Hematopoietic multipotent progenitor cell treated with erythropoietin and hydrocortisone succinate and interleukin-3 and kit ligand, for 6 days (in vitro differentiated cells): ENCODE measurements at regions not wholly inside any gene's neighbourhood (a gene's known extent, or its start where the extent isn't known, plus 50 kb on each side); places are given as distances from the start of the nearest gene placed in this dataset.
A peak's percentile ranks its signal among the peaks of the same experiment; 100 is the strongest.
"Not testable (repeated sequence)": the region's sequence is repeated elsewhere in the genome, so short reads cannot be mapped to it uniquely, and the experiment has no call there.

Experiments used
- DNase-seq: peaks from one replicate; pipeline ENCODE4 v3.0.0-alpha.2; 2015

- DNase-seq, result no peak
Observed at GRCh38 chr5:96529559-96529958, 96.5 kb upstream of the PCSK1 start.

DNA sequence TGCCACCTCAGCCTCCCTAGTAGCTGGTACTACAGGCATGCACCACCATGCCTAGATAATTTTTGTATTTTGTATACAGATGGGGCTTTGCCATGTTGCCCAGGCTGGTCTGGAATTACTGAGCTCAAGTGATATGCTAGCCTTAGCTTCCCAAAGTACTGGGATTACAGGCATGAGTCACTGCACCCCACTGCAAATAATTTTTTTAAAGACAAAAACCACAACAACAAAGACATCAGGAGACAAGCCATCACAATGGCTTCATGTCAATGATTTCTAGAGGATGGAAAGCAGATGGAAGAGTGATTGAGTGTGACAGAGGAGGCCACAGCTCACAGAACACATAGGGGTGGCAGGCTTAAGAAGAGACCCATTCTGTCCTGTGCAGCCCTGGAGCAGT is 97.9 kb upstream of the PCSK1 start:
- no peak for DNase-seq

DNA sequence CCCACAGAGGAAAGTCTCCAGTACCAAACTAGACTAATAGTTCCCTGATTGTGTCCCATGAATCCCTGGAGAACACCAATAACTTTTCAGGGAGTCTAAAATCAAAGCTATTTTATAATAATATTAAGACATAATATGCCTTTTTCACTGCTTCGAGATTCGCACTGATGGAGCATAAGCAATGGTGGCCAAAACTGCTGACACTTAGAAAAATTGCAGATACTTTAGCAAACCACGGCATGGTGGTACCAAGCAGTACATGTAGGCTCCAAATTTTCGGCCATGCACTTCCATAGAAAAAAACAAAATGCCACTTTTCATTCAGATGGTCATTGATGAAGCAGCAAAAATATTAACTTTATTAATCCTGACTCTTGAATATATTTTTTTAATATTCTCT is 100.3 kb upstream of the PCSK1 start:
- no peak for DNase-seq

DNA sequence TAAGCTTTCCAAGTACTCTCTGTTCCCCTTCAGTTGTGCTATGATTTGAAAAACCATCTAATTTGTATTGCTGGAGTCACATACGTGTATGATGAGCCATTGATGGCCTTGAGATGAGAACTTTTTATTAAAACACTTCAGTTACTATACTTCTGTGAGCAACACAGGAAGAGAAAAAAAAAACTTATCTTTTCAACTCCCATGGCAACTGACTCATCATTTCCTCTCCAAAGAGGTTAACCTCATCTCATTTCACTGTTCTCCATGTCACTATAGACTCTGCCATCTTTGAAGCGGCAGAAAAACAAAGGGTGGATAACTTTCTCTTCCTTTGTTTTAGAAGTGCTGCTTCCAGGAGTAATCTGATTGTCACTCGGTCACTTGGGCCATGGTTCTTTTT is 104.3 kb upstream of the PCSK1 start:
- DNase-seq, result peak; percentile 62

DNA sequence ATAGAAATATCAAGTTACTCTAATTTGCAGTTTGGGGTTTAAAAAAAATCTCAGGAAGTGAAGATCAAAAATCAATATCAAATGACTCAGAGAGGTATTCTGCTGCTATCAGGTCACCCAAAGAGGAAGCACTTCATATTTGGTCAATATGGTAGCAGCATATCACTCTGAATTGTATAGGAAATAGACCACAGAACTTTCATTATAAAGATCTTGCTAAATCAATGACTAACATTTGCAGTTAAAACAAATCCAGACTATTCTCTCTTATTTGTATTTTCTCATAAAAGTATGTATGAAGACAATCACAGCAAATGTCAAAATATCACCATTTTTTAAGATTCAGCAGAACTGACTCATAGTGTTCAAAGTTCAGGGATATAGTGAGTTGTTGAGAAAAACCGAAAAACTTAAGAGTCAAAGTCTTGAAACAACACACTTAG is 105.8 kb upstream of the PCSK1 start:
- no peak for DNase-seq

GRCh38 chr5:96546120-96546519 is 113.1 kb upstream of the PCSK1 start:
- DNase-seq, result no peak

DNA sequence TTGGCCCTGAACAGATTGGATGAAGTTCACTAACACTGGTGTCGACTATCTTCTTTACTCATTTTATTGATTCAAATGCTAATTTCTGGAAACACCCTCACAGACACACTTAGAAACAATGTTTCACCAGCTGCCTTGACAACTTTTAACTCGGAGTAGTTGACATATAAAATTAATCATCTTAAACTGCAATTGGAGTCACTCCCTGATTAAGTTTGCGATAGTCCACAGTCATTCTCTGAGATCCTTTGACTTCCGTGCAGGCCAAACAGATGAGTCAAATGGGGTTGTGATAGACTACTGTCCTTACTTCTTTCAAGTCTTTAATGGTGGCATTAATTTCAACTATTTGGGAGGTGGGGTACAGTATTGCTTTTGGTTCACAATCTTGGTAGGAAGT is 114.4 kb upstream of the PCSK1 start:
- DNase-seq, result no peak

DNA sequence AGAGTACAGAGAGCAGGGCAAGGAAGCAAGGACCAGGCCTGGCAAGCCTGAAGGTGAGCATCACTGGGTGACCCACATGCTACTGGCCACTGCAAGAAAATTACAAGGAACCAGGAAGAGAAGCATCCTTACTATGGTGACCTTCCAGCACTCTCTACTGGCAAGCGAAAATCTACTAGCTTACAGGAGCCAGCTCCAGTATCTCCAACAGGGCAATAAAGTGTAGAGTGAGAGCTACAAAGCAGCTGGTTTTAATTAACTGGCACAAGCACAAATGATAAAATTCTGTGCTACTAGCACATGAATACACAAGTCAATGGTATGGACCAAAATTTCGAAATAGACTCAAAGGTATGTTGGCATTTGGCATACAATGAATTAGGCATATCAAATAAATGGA is 113.3 kb upstream of the CAST start:
- DNase-seq, result no peak

GRCh38 chr5:96560857-96561256 is 101.3 kb upstream of the CAST start:
- DNase-seq, result not testable (repeated sequence)

- no peak for DNase-seq
Observed at GRCh38 chr5:96562614-96563013, 99.6 kb upstream of the CAST start.

DNA sequence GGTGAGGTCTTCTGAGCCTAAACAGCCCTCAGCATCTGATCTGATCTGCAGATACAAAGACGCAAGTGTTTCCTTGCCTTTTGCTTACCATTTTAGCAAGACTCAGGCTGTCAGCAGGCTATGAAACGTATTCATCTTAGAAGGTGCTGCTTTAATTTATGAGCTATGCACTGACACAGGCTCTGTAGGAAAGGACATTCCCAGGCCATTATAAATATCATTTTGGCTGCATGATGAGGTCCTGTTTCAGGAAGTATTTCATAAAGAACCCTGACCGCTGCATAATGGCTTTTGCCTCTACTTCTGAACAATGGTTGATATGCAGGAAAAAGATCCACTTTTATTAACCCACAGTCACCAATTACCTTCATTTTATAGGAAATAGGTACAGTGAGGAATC is 98.4 kb upstream of the CAST start:
- no peak for DNase-seq

DNA sequence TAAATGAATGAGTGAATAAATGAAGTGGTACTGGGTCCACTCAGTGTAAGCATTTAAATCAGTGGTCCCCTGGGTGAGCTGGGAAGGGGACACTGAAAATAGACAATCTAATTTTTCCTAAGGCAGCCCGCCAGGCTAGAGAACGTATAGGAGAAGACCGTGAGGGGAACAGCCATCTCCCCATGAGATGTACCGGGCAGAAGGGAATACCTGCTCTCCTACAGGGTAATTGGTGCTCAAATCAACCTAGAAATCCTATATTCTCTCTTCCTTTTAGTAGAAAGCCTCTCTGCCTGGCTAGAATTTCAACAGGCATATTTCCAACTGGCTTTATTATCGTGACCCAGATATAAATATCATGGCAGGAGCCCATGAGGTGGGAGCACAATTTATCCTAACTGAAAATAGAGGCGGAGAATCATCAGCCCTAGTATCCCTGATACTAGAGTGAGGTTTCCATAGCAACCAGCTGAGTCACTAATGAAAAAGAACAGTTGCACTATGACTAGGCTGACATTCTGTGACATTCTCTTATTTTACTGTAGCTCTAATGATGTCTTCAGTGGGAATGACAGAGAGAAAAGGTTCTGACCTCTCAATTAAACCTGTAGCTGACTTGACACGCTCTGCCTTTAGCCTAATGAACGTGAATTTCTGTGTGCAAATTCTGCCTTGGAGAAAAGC is 96.5 kb upstream of the CAST start:
- peak; percentile 35 for DNase-seq

GRCh38 chr5:96566833-96567587 is 95.2 kb upstream of the CAST start:
- peak; percentile 28 for DNase-seq

DNA sequence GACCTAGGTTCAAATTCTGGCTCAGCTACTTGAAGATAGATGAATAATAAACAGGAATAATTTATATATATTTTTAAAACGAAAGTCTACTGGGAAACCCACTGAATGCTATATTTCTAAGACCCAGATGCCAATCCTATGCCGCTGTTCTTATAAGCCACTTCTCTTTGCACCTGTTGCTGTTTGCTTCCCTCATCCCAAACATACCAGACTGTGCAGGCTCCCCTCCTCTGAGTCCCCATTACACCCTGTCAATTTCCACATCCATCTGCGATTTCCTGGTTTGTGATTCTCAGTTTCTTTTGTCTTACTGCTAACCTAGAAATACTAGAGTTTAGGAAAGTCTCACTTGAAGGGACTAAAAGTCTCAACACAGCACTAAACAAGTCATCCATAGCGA is 92.8 kb upstream of the CAST start:
- no peak for DNase-seq

DNA sequence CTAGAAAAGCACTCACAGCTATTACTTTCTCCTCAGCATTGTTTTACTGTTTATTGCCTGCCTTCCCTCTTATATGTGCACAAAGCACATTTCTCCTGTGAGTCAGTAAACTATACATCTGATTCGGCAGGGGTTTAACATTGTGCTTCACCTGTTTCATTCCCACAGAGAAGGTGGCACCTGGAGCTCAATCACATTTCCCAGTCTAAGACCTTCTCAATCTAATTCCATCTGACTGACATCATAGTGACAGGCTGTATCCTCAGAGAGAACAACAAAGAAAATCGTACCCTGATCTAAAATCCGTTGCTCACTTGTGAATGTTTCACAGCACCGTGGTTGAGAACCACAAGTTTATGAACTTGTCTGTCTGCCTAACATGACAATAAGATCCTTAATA is 92.4 kb upstream of the CAST start:
- no peak for DNase-seq

DNA sequence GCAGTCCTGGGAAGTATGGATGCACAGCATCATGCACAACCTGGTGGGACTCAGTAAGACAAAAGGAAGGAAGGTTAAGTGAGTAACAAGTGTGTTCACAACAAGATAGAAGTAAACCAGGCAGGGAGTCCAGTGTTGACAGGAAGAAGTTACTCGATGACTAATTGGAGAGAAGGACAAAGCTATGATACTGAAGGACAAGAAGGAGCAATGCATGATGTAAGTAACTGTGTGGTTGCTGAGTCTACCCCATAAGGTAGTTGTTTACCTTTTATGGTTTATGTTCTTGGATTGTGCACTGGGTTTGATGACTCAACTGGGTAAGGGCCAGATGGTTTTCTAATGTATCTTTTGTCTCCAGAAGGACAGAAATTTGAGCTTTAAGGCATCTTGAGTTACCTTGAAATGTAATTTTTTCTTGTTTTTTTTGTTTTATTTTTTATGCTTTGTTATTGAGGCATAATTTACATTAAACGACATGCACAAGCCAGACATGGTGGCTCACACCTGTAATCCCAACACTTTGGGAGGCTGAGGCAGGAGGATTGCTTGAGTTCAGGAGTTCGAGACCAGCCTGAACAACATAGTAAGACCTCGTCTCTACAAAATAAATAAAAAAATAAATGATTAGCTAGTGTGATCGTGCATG is 89.2 kb upstream of the CAST start:
- DNase-seq, result no peak

DNA sequence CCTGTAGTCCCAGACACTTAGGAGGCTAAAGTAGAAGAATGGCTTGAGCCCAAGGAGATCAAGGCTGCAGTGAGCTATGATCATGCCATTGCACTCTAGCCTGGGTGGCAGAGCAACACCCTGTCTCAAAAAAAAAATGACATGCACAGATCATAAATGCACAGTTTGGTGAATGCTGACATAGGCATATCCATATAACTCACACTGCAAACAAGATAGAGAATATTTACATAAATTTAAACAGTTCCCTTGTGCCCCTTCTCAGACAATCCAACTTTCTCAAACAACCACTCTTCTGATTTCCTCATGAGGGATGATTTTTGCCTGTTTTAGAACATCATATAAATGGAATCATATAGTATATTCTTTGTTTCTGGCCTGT is 88.7 kb upstream of the CAST start:
- DNase-seq, result no peak

DNA sequence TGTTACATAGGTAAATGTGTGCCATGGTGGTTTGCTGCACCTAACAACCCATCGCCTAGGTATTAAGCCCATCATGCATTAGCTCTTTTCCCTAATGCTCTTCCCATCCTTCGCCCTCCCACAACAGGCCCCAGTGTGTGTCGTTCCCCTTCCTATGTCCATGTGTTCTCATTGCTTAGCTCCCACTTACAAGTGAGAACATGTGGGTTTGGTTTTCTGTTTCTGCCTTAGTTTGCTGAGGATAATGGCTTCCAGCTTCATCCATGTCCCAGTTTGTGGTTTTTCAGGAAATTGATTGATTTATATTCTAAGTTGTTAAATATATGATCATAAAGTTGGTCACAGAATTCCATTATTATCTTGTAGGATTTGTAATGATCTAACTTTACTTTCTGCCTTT is 85.3 kb upstream of the CAST start:
- no peak for DNase-seq

GRCh38 chr5:96577909-96578308 is 84.3 kb upstream of the CAST start:
- DNase-seq, result no peak

- DNase-seq, result no peak
Observed at GRCh38 chr5:96579711-96580110, 82.5 kb upstream of the CAST start.

DNA sequence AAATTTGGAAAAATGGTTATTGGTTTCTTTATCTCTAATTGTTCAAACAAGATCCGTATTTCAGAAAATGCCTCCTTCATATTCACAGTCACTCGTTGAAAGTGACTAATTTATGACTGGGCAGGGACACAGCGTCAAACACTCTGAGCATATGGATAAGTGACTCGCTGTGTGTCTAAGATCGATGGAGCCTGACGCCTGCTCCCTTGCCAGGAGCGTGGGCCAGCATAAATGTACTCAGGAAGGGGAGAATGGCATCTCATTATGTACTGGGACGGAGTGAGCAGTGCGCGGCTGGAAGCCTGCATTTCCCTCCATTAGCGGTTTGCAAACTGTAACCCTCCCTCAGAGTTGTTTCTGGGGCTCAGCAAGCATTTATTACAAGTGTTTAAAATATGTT is 79.8 kb upstream of the CAST start:
- no peak for DNase-seq

DNA sequence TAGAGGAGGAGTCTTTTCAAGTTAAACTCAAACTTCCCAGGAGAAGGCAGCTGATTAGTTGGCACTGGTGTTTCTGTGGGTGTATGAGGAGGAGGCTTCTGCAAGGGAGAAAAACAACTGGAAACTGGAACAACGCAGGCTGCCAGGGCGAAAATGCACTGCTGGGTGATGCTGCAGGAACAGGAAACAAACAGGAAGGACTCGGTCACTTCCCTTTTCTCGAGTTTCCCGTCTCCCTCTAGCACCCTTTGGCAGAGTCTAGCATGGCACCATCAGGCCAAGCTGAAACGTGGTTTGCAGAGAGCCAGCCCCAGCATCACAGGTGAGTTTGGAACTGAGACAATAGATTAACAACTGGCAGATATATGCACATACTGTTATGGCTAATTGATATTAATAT is 77.5 kb upstream of the CAST start:
- peak; percentile 4 for DNase-seq

DNA sequence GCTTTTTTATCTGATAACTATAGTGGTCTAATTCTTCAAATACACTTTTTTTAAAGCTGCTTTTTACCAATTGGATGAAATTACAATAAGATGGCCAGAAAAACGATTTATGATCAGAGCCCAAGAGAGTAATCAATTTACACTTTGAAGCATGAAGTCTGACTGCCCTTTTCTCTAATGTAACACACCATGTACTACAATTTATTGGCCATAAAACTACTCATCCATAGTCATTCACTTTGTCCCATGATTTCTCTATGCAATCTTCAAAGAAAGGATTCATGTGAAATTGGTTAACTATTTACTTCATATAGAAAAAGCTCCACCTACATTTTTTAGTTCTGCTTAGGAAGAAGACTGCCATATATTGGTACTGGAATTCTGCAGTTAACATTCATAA is 73.6 kb upstream of the CAST start:
- DNase-seq, result no peak

GRCh38 chr5:96590796-96591195 is 71.4 kb upstream of the CAST start:
- DNase-seq, result no peak
